SKM-1 treated with dmso at 0.1 percent for 144 hours (cell line): ENCODE measurements at regions not wholly inside any gene's neighbourhood (a gene's known extent, or its start where the extent isn't known, plus 50 kb on each side); places are given as distances from the start of the nearest gene placed in this dataset.
A peak's percentile ranks its signal among the peaks of the same experiment; 100 is the strongest.

Experiments used
- DNase-seq: peaks from one replicate; lab custom pipeline; 2025; ENCODE audit not compliant: unreplicated experiment; lab: John Stamatoyannopoulos, UW

DNA sequence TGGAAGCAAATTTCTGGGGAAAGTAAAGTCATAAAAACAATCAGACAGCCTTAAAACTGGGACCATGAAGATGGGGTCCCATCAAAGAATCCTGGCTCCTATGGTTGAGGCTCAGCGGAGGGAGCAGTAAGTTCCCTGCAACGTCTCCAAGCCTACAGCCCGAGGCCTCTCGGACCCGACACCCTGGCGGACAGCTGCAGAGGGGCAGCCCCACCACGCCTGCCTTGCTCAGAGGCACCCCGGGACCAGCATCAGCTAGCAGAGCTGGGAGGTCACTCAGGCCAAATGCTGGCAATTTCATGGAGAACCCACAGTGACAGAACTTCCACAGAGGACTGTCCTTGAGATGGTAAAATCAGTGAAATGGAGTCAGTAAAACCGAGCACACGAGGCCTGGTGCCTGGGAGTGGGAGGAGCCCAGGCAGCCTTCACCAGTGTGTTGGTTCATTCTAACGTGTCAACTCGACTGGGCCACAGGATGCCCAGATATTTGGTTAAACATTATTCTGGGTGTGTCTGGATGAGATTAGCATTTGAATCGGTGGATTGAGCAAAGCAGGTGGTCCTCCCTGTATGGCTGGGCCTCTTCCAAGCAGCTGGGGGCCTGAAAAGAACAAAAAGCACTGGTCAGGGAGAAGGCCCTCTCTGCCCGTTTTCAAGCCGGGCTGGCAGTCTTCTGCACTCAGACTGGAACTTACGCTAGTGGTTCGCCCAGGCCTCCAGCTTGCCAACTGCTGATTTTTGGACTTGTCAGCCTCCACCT is 96.2 kb upstream of the INSIG1 start:
- no peak for DNase-seq

DNA sequence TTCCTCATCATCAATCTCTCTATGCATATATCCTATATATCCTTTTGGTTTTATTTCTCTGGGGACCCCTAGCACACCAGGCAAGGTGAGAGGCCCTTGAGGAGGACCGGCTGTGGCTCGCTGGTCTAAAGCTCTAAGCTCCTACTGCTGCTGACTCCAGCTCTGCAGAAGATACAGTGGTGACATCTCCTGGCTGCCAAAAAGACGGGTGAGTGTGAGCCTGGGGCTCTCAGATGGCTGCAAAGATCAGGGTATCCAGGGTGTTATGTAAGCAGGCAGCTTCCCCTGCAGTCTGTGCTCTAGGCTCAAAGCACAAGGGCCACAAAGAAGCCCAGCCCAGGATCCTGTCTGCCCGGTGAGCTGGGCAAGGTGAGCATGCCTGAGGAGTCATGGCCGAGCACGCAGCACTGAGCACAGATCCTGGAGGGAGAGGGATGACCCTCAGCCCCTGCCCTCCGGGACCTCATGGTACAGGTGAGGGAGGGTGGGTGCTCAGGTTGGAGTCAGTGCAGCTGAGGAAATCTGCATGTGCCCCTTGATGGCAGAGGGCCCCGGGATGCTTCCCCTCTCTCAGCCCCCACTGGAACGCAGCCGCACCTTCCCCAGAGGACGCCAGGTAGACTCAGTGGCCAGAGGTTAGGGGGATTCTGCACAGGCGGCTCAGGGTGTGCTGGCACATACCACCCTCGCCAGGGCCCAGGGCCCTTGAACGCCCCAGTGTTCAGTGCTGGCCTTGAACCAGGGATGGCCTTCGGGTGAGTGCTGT is 95.4 kb upstream of the INSIG1 start:
- no peak for DNase-seq

DNA sequence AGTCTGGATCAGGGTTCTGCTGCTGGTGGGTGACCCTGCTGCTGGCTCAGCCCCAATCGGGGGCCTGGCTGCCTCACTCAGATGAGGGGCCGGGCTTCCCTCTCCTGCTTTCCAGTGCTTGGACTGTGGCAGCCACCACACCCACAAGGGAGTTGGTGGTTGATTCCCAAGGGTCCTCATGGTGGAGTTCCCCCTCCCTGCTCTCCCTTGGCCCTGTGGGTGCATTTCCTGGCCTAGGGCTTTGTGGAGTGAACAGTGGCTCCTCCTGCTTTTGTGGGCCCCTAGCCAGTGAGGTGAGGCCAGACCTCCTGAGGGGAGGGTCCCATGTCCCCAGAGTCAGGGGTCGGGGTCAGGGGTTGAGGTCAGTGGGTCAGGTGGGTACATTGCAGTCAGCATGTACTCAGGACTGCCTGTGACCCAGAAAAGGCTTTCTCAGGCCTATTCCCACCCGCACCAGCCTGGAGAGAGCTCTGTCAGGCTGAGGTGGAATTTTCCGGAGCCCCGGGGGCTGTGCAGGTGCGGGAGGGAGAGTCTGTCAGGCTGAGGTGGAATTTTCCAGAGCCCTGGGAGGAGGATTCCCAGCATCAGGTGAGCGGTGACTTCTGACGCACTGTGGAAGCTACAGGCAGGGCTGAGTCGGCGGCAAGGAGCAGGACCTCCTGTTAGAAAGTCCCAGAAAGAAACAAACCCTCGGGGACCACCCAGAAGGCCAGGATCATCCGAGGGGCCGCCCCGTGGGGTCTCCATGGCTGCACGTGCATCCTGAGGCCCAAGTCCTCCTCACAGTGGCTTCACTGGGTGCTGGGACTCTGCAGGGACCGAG is 94.4 kb upstream of the INSIG1 start:
- DNase-seq, result no peak

DNA sequence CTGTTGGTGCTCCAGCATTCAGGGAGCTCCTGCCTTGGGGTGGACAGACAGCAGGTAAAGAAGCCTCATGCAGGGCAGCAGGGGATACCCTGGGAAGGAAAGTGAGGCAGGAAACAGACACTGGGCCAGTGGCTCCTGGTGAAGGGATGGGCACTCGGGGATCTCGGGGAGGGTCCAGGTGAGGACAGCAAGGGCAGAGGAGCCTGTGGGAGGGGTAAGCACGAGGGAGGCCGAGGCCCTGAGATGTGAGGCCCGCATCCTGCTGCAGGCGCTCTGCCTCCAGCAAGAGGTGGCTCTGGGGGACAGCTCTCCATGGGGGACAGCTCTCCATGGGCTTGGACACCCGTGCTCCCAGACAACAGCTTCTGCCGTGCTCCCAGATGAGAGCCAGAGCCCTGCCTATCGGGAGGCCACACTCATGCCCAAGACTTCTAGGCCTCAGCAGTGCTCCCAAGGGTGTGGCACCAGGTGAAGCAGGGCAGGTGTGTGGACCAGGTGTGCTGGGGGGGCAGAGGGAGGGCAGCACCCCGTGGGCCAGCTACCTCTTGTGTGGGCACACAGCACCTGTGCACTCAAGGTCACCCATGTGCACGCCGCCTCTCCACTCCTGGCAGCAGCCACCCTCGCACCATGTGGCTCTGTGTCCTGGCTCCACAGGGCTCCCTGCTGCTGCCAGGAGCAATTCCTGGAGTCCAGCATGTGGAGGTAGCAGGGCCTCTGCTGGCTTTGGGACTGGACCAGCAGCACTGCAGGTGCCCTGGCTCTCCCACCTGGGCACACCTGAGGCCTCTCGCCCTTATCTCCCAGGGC is 93.6 kb upstream of the INSIG1 start:
- no peak for DNase-seq

DNA sequence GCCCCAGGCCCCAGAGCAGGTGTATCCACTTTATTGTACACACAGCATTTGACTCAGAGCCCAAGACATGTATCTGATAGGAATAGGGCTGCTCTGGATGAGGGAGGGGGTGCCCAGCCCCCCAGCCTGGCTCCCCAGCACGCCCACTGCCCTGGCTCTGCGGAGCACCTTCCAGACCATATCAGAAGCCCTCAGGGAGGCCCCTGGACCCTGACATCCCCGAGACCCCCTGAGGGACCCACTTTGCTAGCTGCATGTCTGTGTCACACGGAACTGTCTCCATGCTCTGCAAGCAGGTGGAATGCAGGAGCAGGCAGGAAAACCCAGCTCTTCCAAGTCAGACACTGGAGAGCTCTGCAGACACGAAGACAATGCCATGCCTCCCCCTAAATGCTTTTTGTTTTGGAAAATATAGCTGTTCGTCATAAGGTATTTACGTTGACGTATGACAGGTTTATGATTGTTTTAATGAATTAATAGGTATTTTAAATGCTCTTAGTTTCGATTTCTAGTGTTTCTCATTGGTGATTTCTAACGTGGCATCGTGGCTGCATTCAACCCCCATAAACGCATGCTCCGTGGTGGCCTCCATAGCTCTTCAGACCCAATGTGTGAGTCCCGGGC is 92.8 kb upstream of the INSIG1 start:
- no peak for DNase-seq

GRCh38 chr7:155205368-155206317 is 92.0 kb upstream of the INSIG1 start:
- DNase-seq, result peak; percentile 82

DNA sequence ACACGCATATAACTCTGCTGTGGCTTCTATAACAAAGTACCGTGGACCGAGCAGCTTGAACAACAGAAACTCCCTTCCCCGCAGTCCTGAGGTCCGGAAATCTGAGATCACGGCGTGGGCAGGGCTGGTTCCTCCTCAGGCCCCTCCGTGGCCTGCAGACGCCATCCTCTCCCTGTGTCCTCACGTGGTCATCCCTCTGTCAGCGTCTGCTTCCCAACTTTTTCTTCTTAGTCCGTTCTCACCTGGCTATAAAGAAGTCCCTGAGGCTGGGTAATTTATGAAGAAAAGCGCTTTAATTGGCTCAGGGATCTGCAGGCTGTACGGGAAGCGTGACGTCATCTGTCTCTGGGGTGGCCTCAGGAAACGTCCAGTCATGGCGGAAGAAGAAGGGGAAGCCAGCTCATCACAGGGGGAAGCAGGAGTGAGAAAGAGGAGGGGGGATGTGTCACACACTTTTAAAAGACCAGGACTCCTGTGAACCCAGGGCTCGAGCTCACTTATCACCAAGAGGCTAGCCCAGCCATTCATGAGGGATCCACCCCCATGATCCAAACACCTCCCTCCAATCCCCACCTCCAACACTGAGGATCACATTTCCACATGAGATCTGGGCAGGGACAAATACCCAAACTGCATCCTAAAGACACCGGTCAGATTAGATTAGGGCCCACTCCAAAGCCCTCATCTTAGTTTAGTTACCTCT is 91.2 kb upstream of the INSIG1 start:
- peak; percentile 68 for DNase-seq

DNA sequence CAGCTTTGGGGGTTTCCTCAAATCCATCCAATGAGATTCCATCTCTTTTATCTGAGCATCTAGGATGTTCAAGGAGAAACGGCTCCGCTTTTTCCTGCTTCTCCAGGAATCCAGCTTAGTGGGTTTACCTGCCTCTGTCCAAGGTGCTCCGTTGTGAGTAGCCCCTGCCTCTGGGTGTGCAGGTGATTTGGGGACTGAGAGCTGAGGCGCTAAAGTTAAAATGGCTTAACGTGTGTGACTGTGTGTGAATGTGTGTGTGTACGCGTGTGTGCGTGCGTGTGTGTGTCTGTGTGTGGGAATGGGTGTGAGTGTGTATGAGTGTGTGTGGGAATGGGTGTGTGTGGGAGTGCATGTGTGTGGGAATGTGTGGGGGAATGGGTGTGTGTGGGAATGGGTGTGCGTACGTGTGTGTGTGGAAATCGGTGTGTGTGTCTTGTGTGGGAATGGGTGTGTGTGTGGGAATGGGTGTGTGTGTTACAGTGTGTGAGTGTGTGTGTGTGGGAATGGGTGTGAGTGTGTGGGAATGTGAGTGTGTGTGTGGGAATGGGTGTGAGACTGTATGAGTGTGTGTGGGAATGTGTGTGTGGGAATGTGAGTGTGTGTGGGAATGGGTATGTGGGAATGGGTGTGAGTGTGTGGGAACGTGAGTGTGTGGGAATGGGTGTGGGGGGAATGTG is 90.2 kb upstream of the INSIG1 start:
- no peak for DNase-seq

DNA sequence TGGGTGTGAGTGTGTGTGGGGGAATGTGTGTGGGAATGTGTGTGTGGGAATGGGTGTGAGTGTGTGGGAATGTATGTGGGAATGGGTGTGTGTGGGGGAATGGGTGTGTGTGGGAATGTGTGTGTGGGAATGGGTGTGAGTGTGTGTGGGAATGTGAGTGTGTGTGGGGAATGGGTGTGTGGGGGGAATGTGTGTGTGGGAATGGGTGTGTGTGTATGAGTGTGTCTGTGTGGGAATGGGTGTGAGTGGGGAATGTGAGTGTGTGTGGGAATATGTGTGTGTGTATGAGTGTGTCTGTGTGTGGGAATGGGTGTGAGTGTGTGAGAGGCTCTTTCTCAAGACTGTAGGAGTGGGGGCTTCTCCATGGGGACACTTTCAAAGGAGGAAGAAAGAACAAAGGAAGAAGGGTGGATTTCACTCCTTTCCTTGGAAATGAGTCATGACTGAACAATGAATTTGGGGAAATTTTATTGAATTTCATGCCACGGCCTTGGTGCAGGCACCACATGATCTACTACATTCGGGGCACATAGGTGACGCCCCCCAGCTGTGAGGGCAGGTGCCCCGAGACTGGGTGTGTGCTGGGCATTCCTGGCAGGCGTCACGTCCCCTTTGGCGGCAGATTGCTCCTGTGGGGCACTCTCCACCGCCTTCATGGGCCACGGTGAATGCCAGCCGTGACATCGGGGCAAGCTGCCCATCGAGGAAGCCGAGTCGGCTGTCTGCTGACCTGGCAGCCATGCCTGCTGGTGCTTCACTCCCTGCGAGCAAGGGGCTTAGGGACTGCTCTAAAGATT is 88.8 kb upstream of the INSIG1 start:
- DNase-seq, result no peak

GRCh38 chr7:155209478-155210319 is 88.0 kb upstream of the INSIG1 start:
- DNase-seq, result no peak

GRCh38 chr7:155210356-155210755 is 87.3 kb upstream of the INSIG1 start:
- DNase-seq, result no peak

DNA sequence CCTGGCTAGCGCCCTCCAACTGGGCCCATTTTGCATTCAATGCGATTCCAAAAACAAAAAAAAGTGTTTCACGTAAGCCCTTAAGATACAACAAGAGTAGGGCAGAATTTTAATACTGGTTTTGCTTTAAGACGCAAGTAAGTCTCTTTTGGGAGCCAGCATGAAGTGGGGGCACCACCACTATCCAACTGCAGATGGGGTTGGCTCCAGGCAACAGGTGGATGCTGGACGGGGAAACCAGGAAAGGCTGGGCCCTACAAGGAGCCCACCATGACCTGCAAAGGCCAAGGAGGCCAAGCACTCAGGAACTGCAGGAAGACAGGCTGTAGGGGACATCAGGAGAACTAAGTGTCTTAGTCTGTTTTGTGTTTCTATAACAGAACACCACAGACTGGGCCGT is 86.5 kb upstream of the INSIG1 start:
- no peak for DNase-seq

DNA sequence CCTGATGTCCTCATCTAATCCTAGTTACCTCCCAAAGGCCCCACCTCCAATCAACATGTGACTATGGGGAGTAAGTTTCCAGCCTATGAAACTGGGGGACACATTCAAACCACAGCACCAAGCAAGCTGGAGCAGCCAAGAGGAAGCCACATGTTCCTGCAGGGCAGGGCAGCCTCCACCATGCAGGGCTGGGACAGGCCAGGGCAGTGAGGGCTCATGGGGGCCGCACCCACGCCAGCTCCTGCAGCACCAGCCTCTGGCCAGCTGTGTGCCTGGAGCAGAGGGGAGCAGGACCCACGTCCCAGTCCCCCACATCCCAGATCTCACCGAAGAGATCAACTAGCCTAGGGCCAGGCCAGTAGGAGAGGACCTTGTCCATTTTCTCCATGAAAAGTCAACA is 85.9 kb upstream of the INSIG1 start:
- no peak for DNase-seq

- no peak for DNase-seq
Measured at GRCh38 chr7:155212301-155213015, 85.2 kb upstream of the INSIG1 start.

DNA sequence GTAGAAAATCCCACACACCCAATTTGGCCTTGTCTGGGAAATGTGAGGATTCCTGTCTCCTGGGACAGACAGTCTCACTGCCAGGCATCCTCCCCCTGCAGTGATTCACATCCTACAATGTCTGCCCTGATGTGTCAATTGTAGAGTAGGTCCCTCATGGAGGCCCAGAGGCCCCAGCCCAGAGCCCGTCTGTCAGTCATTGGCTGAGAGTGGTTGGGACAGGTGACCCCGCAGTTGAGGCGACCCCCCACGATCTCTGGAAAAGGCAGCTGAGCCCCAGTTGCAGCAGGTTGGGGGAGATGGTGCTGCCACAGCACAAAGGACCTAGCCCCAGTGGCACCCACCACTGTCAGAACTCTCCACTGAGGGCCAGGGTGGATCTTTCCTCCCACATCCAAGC is 84.3 kb upstream of the INSIG1 start:
- DNase-seq, result no peak
